CD1c-positive myeloid dendritic cell (primary cell): ENCODE measurements at regions not wholly inside any gene's neighbourhood (a gene's known extent, or its start where the extent isn't known, plus 50 kb on each side); places are given as distances from the start of the nearest gene placed in this dataset.
"Not testable (repeated sequence)": the region's sequence is repeated elsewhere in the genome, so short reads cannot be mapped to it uniquely, and the experiment has no call there.

Experiments
- DNase-seq: peaks from one replicate; pipeline ENCODE4 v3.0.0-alpha.2; 2016; ENCODE audit errors: extremely low spot score

- no peak for DNase-seq
Observed at GRCh38 chr2:194126418-194126817, 1530.6 kb upstream of the SLC39A10 start.

- no peak for DNase-seq
Observed at GRCh38 chr2:194116861-194117260, 1540.2 kb upstream of the SLC39A10 start.

GRCh38 chr2:194105358-194105757, 1551.7 kb upstream of the SLC39A10 start:
- DNase-seq: no peak

- DNase-seq: peak; percentile 86
Observed at GRCh38 chr2:194104687-194105086, 1552.3 kb upstream of the SLC39A10 start.

GRCh38 chr2:194103941-194104659, 1552.9 kb upstream of the SLC39A10 start:
- no peak for DNase-seq

GRCh38 chr2:194102546-194102945, 1554.5 kb upstream of the SLC39A10 start:
- DNase-seq: no peak

GRCh38 chr2:194100201-194100600, 1556.8 kb upstream of the SLC39A10 start:
- no peak for DNase-seq

- no peak for DNase-seq
Observed at GRCh38 chr2:194096402-194096801, 1560.6 kb upstream of the SLC39A10 start.

GRCh38 chr2:194095359-194095758, 1561.7 kb upstream of the SLC39A10 start:
- DNase-seq: no peak

GRCh38 chr2:194090251-194090905, 1566.6 kb upstream of the SLC39A10 start:
- no peak for DNase-seq

- DNase-seq: no peak
Observed at GRCh38 chr2:194087089-194087958, 1569.7 kb upstream of the SLC39A10 start.

GRCh38 chr2:194086129-194086528, 1570.9 kb upstream of the SLC39A10 start:
- no peak for DNase-seq

GRCh38 chr2:194079989-194080388, 1577.0 kb upstream of the SLC39A10 start:
- DNase-seq: no peak

GRCh38 chr2:194077366-194077765, 1579.7 kb upstream of the SLC39A10 start:
- DNase-seq: no peak

GRCh38 chr2:194062401-194062800, 1594.6 kb upstream of the SLC39A10 start:
- no peak for DNase-seq

- no peak for DNase-seq
Observed at GRCh38 chr2:194060269-194060668, 1596.8 kb upstream of the SLC39A10 start.

GRCh38 chr2:194054313-194054712, 1602.7 kb upstream of the SLC39A10 start:
- no peak for DNase-seq

GRCh38 chr2:194044321-194044720, 1612.7 kb upstream of the SLC39A10 start:
- DNase-seq: no peak

- DNase-seq: not testable (repeated sequence)
Observed at GRCh38 chr2:194021130-194021529, 1635.9 kb upstream of the SLC39A10 start.

GRCh38 chr2:194020155-194020554, 1636.9 kb upstream of the SLC39A10 start:
- no peak for DNase-seq

GRCh38 chr2:194015751-194016150, 1641.3 kb upstream of the SLC39A10 start:
- DNase-seq: no peak

GRCh38 chr2:194014639-194015038, 1642.4 kb upstream of the SLC39A10 start:
- no peak for DNase-seq
